NCI-H226 (cell line): ENCODE measurements at regions not wholly inside any gene's neighbourhood (a gene's known extent, or its start where the extent isn't known, plus 50 kb on each side); places are given as distances from the start of the nearest gene placed in this dataset.

Experiments used
- DNase-seq: peaks from one replicate; pipeline ENCODE4 v3.0.0-alpha.2; 2015

DNA sequence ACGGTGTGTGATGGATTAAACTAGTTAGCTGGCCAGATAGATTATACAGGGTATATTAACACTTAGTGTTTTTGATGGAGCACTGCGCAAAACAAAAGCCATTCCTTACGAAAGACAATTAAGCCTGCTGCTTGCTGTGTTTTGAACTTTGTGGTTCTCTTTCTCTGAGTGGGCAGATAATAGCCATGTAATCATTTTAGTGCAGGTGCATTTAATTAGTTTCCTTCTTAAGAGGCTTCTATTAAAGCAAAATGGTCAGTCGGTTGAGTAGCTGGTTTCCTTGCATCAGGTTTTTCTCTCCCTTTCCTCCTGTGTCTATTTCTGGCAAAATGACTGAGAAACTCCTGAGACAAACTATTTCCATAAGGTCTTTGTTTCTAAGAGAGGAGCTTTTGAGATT is 512.5 kb downstream of the DMAC1 start:
- no peak for DNase-seq

- DNase-seq, result no peak
Measured at GRCh38 chr9:7286101-7286500, 513.5 kb downstream of the DMAC1 start.

DNA sequence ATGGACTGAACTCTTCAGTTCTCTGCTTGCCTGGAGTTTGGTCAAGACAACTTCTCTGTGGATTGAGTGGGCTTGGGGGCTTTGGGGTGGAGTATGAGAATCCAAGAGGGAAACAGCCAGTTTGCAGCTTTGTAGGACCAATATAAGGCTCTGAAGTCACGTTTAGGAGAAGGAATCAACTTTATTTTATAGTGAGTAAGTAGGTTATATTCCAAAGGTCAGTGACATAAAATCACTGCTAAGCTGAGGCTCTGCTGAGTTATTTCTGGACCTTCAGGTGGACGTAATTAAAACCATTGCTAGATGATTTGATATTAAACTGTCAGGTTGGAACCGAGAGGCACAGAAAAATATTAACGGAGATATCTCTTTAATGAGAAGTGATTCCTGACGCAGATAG is 514.4 kb downstream of the DMAC1 start:
- DNase-seq, result no peak

- DNase-seq, result no peak
Measured at GRCh38 chr9:7284517-7284916, 515.1 kb downstream of the DMAC1 start.

GRCh38 chr9:7284117-7284516 is 515.5 kb downstream of the DMAC1 start:
- DNase-seq, result no peak

GRCh38 chr9:7273575-7273974 is 515.8 kb downstream of the KDM4C start:
- DNase-seq, result no peak

GRCh38 chr9:7266911-7267595 is 509.3 kb downstream of the KDM4C start:
- no peak for DNase-seq

- DNase-seq, result no peak
Measured at GRCh38 chr9:7265181-7265580, 507.4 kb downstream of the KDM4C start.

DNA sequence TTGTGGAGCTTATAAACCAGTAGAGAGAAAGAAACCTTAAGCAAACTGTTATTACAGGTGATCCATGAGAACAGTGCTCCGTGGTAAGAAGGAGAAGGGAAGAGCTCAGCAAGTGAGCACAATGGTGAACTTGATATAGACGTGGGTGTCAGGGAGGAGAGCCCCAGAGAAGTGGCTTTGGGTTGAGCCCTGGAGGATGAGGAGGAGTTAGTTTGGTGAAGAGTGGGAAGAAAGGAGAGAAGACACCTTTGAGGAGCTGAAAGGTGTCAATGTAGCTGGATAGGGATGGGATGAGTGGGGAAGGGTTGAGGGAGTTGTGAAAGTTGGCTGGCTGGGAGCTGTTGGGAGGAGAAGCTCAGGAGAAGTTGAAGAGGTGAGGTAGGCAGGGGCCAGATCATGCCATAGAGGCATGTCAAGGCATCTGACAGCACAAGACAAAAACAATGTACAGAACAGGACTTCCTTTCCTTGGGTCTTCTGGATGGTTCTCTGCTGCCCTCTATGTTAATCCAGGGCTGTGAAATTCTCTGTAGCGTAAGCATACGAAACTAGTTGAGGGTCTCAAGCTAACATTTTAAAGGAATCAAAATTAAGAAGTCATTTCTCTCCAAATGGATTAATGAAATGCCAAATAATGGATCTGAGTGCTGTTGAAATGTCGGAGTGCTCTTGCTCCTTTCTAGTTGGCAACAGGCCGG is 501.9 kb downstream of the KDM4C start:
- DNase-seq, result no peak

DNA sequence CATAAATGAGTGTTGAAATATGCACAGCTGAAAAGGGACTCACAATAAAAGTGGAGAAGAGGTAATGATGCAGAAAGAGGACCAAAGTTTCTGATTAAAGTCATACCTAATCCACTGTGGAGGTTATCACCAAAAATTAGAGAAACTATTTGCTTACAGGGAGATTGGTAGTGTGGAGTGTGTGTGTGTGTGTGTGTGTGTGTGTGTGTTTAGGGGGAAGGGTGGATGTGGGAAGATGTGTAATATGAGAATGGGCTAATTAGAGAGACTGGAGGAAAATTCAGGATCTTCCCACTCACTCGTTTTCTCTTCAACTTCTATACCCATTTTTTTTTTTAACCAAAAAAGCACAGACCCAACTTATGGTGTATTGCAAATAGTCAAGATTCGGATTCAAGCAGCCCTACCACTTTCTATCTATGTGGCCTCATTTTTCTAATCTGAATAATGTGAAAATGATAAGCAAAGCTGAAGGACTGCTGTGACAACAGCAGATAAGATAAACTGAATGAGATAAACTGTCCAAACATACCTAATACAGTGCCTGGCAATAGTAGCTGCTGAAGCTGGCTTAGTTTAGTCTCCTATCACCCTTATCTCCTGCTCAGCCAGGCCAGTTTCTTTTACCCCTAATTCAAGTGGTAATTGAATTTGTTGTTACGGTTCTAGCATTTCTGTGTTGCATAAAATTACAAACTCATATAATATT is 501.1 kb downstream of the KDM4C start:
- DNase-seq, result no peak

DNA sequence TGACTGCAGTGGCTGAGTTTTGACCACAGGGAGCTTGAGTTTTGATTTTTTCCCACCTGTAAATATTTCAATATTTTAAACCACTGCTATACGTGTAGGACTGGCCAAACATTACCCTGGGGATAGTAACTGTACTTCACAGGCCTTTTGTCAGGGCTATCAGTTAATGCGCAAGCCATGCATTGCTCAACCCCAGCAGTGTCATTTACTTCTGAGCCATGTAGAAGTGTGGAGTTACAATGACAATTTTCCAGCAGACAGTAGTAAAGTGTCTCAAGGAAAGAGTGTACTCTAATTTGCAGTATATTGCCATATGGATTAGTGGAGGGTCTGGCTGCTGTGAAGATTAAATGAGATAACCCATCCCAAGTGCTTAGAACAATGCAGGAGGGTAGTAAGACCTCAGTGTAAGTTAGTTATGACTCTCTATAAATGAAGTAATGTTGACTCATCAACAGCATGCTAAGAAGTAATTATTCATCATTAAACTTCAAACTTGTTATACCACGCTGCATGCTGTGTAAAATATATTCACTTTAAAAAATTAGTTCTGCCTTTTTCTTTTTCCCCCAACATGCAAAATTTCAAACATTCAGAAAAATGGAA is 489.2 kb downstream of the KDM4C start:
- no peak for DNase-seq

DNA sequence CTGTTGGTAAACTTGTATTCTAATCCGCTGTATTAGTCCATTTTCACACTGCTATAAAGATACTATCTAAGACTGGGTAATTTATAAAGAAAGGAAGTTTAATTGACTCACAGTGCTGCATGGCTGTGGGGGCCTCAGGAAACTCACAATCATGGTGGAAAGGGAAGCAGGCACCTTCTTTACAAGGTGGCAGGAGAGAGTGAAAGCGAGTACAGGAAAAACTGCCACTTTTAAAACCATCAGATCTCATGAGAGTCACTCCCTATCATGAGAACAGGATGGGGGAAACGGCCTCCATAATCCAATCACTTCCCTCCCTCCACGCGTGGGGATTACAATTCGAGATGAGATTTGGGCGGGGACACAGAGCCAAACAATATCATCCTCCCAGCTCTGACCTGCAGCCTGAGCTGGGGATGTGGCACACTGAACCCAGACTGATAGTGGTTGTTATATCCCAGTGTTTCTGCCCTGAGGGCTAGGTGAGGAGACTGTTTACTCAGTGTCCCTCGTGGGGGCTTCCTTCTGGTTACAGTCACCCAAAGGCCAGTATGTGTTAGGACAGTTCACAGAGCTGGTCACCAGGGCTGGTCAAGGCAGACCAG is 488.3 kb downstream of the KDM4C start:
- no peak for DNase-seq

GRCh38 chr9:7243838-7244237 is 486.1 kb downstream of the KDM4C start:
- no peak for DNase-seq

DNA sequence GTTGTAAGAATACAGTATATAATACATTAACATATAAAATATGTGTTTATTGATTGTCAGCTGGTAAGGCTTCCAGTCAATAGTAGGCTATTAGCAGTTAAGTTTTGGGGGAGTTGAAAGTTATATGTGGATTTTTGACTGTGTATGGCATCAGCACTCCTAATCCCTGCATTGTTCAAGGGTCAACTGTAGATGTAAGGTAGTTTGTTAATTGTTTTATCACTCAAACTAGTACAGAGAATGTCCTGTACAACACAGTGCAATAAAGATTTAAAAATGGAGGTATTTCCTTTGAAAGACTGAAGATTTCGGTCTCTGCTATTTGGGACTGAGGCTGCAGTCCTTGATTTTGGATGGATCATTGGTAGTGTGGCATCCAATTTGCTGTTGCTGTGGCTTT is 484.4 kb downstream of the KDM4C start:
- no peak for DNase-seq

- DNase-seq, result no peak
Measured at GRCh38 chr9:7241694-7242093, 483.9 kb downstream of the KDM4C start.

DNA sequence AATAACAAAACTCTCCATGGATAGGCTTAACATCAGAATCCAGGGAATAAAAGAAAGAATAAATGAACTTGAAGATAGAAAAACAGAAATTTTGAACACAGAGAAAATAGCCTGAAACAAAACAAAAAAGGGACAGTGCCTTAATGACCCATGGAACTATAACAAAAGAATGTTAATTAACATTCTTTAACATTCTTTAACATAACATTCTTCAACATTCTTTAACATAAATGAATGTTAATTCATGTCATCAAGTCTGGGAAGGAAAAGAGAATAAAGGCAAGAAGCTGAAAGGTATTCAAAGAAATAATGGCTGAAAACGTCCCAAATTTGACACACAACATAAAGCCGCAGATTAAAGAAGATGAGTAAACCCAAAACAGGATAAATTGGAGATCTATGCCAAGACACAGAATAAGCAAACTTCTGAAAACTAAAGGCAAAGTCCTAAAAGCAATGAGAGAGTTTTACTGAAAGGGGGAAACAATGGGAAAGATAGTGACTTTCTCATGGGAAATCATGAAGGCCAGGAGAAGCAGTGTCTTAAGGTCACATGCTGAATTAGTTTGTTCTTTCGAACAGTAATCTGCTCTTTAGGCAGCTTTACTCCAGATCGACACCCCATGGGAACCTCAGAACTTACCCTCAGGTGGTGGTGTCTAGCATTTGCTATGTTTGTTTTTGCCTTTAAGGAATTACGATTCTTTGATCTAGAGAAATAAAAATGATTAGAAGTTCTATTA is 483.0 kb downstream of the KDM4C start:
- no peak for DNase-seq

- DNase-seq, result no peak
Measured at GRCh38 chr9:7239708-7240107, 481.9 kb downstream of the KDM4C start.

- no peak for DNase-seq
Measured at GRCh38 chr9:7238247-7238637, 480.5 kb downstream of the KDM4C start.

DNA sequence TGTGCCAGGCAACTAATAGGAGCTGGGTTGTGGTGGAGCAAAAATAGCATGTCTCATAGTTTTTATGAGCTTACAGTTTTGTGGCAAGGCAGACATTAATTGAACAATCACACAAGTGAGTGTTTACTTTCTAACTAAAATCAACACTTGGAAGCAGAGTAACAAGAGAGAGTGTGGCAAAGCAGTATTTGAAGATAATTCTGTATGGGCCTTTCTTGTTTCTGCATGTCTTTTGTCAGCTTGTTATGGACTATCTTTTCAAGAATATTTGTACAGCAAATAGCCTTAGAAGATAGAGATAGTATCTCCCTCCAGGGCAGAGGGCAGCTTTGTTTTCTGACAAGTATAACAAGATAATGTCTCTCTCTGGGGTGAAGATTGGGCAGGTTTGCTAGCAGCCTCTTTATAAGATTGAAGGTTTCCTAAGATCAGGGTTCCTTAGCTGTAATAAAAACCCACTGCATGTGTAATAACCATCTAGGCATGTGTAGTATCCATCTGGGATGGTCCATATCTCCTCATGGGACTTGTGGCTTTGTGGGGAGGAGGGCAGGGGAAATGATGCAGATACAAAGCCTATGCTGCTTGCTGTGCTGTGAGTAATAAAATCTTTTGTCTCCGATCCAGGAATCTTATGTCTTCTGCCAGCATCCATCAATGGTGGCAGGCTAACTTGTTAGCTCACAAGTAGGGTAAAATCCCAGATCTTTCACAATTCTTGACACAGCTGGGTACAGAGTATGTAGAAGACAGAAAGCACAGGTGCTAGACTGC is 479.9 kb downstream of the KDM4C start:
- peak; percentile 55 for DNase-seq

- no peak for DNase-seq
Measured at GRCh38 chr9:7236186-7236585, 478.4 kb downstream of the KDM4C start.

DNA sequence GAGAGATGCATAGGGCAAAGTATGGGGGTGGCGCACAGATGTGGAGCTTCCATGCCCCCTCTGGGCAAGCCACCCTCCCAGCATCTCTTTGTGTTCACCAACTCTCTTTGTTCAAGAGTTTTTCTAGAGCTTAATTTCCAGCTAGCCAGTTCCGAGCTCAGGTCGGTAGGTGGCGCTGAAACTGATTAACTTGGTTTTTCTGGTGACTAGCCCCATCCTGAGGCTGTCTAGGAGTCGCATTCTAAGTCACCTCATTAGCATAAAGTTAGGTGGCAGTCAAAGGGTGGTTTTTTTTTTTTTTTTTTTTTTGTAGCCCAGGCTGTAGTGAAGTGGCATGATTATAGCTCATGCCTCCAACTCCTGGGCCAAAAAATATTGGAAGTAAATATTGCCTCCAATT is 476.4 kb downstream of the KDM4C start:
- DNase-seq, result no peak

- DNase-seq, result no peak
Measured at GRCh38 chr9:7229571-7229970, 471.8 kb downstream of the KDM4C start.
